NCI-H146 treated with DMSO at 0.1 percent for 48 hours (cell line): ENCODE measurements at regions not wholly inside any gene's neighbourhood (a gene's known extent, or its start where the extent isn't known, plus 50 kb on each side); places are given as distances from the start of the nearest gene placed in this dataset.

Experiments used
- DNase-seq: peaks from one replicate; lab custom pipeline; 2025; ENCODE audit not compliant: unreplicated experiment; lab: John Stamatoyannopoulos, UW

DNA sequence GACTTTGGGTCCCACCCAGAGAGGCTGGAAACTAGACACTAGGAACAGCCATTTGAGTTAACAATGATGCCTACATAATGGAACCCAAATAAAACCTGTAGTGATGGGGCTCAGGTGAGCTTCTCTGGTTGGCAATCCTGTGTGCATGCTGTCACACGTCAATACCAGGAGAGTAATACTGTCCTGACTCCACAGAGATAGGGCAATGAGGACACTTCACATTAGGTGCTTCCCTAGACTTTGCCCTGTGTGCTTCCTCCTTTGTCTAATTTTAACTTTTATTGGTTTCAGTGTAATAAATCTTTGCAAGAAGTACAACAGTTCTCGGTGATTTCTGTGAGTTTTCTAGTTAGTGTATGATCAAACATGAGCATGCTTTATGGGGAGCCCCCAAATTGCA lies 281.8 kb upstream of the ARRDC4 start:
- DNase-seq, result no peak

DNA sequence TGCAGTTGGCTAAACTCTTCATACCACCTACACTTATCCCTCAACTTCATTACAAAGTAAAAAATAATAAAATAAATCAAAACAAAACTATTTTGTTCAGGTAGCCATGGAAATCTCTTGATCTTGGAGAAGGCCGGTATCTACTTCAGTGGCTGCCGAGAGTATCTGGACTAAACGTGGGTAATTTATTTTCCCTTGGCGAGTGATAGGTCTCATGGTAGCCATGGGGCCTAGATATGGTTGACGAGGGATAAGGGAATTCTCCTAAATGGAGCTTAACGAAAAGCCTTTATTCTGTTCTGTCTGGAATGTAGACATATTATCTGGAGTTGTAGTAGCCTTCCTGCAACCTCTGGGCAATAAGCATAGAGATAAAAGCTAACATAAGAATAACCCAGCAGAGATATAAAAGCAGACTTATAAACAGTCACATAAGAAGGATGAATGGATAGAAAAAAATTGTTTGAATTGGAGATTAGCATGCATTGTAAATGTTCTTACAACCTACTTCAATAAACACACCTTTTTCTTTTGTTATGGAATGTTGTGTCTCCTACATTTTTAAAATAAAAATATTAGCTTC lies 281.3 kb upstream of the ARRDC4 start:
- no peak for DNase-seq

DNA sequence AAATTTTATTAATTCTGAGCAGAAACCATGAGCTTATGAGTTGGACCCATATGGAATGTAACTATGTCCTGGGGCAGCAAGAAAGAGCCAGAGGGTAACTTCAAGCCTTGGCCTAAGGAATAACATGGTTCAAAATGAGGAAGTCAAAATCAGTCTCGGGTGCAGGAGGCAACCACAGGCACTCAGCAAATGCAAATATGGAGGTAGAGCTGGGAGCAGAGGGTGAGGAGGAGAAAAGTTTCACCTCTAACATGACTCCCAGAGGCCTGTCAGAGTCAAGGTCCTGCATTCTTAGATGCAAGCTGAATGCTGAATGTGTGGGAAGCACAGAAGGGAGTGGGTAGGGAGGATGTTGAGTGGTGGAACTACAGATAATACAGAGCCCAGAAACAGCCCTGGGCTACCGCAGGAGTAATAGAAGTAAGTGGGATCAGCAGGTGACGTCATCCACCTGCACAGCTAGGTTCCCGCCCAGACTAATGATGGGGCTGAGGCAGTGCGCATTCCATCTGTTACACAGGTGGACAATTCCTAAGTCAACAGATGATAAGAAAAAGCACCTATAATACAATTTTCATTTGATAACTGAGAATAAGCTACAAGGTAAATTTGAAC lies 279.8 kb upstream of the ARRDC4 start:
- no peak for DNase-seq

DNA sequence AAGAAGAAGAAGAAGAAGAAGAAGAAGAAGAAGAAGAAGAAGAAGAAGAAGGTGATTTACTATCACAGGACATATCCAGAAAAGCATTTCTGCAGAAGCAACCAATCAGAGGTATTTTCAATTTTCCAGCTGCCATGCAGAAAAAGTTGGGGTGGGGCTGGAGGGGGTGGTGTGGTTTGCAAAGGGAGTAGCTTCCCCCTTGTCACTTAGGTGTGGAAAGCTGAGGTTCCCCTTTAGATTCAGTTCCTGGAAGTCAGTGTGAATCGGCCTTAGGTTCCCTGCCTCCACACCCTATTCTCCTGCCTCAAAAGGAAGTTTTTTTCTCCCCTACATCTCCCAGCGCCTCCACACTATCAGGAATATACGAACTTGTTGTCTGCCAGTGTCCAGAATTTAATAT lies 276.7 kb upstream of the ARRDC4 start:
- DNase-seq, result no peak

DNA sequence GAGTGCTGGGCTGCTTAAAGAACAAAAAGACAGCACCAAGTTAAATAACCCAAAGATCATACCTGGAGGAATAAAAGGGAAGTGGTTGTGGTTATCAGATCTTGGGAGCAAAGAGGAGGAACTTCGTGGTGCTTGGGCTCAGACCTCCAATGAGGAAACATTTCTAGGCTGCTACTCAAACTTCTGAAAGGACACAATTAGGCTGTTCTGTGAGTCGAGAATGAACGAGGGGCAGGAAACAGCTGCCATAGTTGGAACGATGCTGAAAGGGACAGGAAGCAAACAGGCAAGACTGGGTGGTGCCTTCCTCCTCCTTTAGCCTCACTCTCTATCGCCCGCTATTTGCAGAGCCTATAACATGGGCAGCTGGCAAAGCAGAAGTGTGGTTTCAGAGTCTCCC lies 276.3 kb upstream of the ARRDC4 start:
- DNase-seq, result peak; percentile 2

DNA sequence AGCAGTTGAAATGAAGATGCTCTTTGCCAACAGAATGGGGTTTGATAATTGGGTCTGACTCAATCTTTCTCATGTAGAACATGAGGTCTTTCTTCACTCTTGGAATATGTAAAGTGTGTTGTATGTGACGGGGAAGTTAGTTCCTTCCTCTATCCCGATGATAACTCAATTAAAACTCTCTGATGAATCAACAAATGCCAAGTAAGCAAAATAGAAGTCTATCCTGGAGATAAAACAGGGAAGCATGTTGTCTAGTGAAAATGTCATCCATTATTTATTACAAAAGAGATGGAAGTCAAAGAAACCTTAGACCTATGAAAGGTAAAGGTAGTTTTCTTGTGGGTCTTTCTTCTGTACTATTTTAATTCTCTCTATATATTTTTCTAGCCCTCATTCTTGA lies 274.2 kb upstream of the ARRDC4 start:
- no peak for DNase-seq

DNA sequence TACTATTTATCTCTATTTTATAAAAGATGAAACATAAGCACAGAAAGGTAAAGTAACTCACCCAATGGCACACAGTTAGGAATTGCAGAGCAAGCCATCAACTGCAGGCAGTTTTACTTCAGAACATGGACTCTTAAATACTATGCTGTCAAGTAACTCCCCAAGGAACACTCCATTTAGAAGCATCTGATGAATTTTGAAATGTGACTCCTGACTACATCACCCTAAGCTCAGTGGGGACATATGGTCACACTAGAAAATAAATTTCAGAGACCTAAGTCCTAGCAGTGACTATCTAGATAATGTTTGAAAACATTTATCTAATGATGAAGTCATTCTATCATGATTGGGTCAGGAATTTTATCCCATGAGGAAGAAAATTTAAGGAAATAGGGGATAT lies 272.8 kb upstream of the ARRDC4 start:
- DNase-seq, result no peak

DNA sequence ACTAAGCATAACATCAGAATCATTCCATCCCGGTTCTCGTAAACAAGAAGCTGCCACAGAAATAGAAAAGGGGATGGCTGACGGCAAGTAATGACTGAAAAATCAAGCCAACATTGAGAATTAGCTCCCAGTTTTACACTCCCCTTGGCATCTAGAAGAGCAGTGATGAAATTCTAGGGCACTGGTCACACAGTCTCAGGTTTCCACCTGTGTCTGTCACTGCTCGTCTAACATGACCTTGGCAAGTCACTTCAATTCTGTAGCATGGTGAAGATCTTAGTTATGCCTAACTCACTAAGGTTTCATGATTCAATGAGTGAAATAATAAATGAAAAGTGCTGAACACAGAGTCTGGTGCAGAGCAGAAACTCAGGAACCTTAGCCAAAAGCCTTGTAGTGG lies 272.3 kb upstream of the ARRDC4 start:
- DNase-seq, result no peak

DNA sequence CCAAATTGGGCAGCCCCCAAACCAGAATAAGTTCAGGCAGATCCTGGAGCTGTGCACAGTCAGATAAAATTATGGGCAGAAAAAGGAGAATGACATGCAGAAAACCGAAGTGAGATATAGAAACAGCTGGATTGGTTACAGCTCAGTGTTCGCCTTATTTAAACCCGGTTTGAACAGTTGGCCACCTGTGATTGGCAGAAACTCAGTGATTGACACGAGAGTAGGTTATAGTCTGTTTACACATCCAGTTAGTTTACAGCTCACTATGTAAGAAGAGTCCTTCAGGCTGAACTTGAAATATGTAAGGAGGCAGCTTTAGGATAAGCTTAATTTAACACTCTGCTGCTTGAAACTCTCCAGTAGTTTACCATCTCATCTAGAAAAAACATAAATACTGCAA lies 271.6 kb upstream of the ARRDC4 start:
- no peak for DNase-seq

DNA sequence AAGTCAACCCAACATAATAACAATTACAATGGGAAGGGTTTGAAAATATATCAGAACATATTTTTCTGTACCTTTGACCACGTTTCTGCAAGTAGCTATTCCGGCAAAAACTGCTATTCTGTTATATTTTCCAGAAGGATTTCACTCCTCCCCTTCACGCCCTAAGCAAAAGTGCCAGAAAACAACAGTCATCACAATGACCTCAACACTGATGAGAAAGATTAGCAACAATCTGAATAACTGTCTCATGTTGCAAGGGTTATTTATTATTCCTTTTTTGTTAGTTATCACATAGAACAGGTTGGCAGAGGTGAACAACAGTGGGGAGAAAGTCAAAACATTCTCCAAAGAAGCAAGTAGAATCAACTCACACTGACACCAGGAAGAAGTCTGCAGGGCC lies 269.4 kb upstream of the ARRDC4 start:
- DNase-seq, result no peak

DNA sequence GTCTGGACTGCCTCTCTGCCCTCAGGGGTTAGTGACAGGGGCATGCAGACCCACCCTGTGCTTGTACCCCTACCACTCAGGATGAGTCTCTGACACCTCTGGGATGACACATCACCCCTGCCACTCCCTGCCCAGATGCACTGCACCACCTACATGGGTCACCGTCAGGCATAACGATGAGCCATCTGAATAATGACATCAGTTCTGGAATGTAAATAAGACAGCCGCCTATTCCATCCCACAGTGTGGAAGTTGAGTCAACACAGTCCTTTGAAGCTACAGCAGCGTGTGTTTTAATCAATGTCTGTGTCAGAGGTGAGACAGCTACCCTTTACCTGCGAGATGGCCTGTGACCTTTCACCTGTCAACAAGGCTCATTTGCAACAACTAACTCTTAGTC lies 268.7 kb upstream of the ARRDC4 start:
- DNase-seq, result no peak

DNA sequence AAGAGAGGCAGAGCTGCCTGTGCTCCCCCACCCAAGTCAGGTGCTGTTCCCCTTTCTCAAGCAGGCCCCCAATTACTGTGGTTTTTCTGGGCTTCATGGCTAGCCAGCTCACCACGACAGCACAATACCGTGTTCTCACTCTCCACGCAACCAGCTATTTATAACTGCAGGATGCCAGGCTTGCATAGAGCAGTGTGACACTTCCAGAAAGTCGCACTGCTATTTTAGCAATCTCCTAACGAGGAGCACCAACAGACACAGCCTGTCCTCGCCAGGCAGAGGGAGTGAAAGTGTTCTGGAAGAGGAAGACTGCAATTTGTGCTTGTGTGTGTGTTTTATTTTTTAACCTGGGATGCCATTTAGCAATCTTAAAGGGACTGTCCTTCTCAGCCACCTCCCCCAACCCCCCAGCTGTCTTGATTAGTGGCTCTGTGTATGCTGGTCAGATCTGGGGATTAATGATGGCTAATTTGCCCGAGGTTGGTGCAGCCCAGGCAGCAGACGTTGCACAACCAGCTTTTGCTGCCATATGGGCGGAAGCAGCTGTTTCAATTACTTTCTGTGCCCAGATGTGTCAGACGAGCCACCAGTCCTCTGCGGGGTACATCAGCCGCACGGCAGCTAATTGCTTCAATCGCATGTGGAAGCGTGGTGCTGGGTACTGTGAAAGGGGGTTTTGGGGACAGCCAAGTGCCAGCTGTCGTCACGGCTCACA lies 268.0 kb upstream of the ARRDC4 start:
- no peak for DNase-seq

DNA sequence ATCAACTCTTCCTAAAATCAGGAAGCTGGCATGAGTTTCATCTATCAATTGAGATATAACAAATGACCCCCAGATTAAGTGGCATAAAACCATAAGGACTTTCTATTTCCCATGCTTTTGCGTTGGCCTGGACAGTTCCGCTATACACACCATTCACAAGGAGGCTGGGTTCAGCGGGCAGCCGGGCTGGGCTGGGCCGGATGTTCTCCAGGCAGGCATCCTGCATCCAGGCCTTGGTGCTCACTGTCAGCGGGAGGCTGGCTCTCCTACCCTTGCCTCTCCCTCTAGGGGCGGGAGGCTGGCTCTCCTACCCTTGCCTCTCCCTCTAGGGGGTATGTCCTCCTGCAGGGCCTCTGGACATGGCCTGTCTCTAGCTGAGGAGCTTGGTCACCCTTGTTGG lies 266.0 kb upstream of the ARRDC4 start:
- no peak for DNase-seq

DNA sequence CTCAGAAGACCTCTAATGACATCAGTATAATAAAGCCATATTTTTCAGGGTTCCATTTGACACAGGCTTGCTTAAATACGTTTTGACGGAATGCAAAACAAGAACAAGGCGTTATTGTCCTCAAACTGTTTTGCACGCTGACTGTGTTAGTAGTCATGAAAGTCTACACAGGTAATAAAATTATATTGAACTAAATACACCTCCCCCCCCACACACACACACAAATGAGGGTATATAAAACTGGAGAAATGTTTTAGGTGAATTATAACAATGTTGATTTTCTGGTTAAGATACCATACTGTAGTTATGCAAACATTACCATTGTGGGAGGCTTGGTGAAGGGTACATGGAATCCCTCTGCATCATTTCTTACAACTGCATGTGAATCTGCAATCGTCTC lies 257.1 kb upstream of the ARRDC4 start:
- DNase-seq, result no peak

DNA sequence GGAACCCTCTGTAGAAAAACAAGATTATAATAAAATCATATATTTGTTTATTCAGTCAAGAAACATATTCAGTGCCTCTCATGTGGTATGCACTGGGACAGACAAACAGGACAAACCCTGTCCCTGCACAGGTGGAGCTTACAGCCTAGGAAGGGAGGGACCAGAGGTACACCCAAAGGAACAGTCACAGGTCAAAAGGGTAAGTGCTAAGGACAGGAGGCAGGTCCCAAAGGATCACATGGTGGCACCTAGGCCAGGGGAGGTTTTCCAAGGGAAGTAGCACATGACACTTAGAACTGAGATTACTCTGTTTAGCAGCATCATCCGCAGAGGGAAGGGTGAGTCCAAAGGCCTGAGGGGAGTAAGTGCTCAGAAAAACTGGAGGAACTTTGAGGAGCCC lies 254.4 kb upstream of the ARRDC4 start:
- DNase-seq, result no peak

DNA sequence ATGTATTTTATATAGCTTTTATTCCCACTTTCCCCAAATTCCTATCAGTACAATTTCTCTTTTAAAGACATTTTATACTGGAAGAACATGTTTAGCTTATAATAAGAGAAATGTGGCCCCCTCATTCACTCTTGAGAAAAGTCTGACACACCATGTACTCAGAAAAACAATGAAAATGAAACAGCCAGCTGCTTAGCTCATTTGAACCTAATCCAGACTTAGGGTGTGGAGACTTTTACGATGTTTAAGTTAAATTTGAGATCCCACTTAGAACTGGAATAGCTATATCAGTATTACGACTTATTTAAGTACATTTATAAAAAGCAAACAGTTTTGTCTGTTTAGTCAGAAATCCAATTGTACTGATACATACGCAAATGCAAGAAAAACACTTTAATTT lies 252.3 kb upstream of the ARRDC4 start:
- DNase-seq, result no peak

DNA sequence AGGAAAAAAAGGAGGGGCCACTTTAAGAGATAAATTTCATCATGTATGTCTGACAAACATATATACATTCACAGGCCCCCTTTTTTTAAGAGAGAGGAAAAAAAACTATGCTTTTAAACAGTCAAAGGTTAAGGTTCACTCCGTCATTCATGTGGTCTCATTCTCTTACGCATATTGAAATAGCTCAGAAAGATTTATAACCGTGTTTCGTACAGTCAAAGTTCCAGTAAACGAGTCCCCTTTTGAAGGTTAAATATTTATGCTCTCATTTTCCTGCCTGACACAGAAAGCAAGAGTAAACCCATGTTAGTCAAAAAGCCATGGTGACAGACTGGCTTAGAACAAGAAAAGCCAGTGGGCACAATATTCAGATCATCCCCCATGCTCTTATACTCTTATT lies 248.0 kb upstream of the ARRDC4 start:
- DNase-seq, result no peak

DNA sequence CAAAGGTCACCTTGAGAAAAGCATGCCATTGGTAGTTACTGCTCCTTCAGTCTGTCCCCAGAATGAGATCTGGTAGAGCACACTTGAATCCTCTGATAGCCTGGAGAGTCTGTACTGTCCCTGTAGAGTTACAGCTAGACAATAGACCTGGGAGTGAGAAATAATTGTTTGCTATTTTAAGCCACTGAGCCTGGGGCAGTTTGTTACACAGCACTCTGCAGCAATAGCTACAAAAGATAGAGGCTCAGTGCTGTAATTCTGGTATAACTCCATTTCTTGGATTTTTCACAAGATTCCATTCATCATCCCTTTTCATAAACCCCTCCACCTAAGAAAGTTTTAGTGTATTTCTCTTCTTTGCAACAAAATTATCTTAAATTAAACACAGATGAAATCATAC lies 242.7 kb upstream of the ARRDC4 start:
- DNase-seq, result no peak

DNA sequence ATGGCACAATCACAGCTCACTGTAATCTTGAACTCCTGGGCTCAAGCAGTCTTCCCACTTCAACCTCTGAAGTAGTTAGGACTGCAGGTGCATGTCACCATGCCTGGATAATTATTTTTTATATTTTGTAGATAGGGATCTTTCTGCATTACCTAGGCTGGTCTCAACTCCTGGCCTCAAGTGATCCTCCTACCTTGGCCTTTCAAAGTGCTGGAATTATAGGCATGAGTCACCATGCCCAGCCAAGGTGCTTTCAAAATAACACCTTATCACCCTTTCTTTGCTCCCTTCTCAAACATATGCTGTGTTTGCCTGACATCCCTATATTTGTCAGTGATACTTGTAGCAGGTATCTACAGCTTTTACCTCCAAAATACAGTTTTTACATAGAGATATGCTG lies 242.0 kb upstream of the ARRDC4 start:
- DNase-seq, result no peak

DNA sequence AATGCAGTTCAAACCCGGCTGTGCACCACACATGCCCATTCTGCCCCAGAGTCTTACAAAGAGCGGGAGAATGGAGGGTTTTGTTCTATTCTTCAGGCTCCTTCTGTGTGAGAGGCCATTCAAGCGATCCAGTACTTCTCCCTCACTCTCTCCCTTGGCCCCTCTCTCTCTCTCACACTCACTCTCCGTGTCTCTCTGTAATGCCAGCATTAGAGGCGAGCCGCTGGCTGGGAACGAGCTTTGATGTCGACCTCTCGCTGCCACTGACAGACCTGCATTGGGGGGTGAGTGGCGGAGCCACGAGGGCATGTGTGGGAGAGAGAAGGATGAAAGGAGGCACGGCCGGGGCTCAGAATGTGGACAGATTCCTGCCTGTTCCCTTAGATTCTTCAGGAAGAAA lies 231.7 kb upstream of the ARRDC4 start:
- no peak for DNase-seq

DNA sequence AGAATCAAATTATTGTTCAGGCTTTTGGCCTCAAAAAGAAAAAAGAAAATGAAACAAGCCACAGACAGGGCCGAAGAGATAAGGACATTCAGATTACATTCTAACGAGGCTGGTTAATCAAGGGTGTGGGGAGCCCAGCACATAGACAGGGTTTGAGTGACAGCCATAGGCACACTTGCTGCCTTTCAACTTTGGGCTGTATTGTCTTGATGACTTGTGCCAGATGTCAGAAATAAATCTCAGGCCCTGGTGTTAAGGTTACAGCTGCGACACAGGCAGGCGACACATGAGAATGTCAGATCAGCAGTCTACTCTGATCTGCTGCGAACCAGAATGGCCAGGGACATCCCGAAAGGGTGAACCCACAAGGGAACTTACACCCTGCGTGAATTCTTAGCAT lies 231.2 kb upstream of the ARRDC4 start:
- no peak for DNase-seq

DNA sequence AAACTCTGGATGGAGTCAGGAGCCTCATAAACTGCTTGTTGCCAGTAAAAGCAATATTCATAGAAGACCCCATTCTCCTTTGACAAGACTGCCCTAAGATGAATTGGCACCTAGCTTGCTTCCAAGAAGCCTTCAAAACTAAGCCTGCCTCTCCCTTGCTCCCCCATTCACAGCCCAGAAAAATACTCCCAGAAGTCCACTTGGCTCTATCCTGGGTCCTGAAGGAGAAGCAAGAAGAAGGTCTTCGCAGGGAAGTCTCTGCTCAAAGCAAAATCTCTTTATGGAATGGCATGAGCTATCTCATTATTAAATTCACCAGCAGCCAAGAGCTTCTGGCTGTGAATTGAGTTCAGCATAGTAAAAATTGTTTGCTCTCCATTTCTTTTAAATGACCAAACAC lies 230.2 kb upstream of the ARRDC4 start:
- DNase-seq, result no peak

DNA sequence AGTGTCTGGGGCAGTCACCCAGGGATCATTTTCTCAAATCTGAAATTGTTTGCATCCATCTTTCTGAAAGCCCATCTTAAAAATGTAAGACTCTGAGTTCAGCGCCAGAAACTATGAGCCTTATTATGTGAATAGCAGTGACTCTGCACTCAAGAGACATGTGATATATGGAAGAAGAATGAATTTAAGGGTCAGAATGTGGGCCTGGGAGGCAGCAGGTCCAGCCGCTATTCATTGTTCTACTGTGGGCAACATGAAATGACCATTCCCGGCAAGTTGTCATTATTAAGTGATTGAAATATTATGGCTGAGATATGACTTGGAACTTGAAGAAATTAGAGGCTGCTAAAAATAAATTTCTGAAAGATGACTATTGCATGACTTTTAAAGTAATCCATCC lies 228.6 kb upstream of the ARRDC4 start:
- DNase-seq, result no peak
